ENCODE measurements at regions not wholly inside any gene's neighbourhood (a gene's known extent, or its start where the extent isn't known, plus 50 kb on each side); places are given as distances from the start of the nearest gene placed in this dataset.

DNA sequence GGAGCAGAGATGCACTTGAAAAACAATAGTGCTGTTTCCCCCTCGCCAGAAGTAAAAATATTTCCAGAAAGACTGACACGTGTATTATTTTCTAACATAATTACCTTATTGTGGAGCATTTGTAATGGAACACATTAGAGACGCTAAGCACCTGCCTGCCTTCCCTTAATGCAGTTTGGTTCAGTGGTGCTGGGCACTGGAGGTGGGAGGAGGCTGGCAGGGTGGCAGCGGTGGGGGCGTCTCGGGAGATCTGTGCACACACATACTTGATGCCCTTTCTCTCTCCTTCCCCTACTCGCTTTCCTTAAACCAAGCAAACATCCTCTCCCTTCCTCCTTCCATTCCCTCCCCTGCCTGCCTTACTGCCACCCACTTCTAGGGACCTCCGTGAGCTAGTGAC lies 156.6 kb upstream of the SDK2 start:
- Mint-ChIP-seq H3K36me3 (no peaks in the 10 kb centered on the region), H3K4me1 (peaks cover 3 to 12% (median 10%) of the 10 kb centered on the region in 3 donors), H3K27me3 (peaks cover 14 to 19% of the 10 kb centered on the region in 2 donors), H3K9me3 (peaks cover 7 to 13% (median 12%) of the 10 kb centered on the region in 3 donors), H3K4me3 (no peak overlapping the region), H3K27ac (no peak overlapping the region)
- ChIA-PET POLR2A (no interaction called here), CTCF (no interaction called here)
- peaks cover 0 to 21% of the 10 kb centered on the region in 2 experiments for H3K27me3 ChIP-seq (replicated peaks in 1 of 2; ENCODE audit: control insufficient read depth in 2 of 2, extremely low read depth in 1 of 2, insufficient read depth in 2 of 2, low read length in 1 of 2)
- no peaks in the 10 kb centered on the region for H3K4me1 ChIP-seq (ENCODE audit: control insufficient read depth in 1 of 2, extremely low read depth in 1 of 2, insufficient read depth in 2 of 2, low read length in 2 of 2)
- WGBS (ENCODE audit: insufficient coverage) = 100% methylated on average over 3 of the region's 8 CpGs
- no peak overlapping the region for H3K27ac ChIP-seq (ENCODE audit: low read length)
- H3K36me3 ChIP-seq (ENCODE audit: control insufficient read depth in 2 of 2, extremely low read depth in 1 of 2, insufficient read depth in 1 of 2, low read length in 1 of 2) = no peaks in the 10 kb centered on the region
- DNase-seq (no peak), ATAC-seq (replicated peaks in 1 of 4) (no peak)
- H3K9me3 ChIP-seq = no peaks in the 10 kb centered on the region
- no peak overlapping the region for H3K4me3 ChIP-seq (ENCODE audit: control insufficient read depth in 1 of 2, extremely low read depth in 1 of 2, low read length in 1 of 2)

DNA sequence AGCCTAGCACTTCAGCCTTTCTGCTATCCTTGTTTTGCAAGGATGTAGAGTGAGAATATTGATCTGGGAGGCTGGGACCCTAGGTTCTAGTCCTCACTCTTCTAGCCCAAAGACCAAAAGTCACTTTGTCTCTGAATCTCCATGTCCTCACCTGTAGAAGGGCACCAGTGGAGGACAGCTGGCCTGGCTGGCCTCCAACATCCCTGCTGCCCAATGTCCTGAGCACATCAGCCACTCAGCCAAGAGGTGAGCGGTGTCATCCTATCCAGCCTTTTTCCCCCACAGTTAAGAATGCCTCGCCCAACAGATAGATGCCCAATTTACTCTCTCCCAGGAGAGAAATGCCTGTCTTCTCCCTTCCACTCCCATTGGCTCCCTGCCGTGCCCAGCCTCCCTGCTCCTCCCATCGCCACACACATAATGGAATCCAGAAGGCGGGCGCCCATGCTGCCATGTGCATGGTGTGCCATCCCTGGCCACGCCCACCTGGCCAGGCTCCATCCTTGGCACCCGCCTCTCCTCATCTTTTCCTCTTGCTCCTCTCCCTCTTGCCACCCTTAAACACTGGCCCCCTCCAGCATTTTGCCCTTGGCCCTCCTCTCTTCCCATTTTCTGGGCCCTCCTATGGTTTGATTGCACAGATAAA lies 157.3 kb upstream of the SDK2 start:
- Mint-ChIP-seq H3K4me3 (no peak overlapping the region), H3K4me1 (peaks cover 3 to 12% (median 10%) of the 10 kb centered on the region in 3 donors), H3K36me3 (no peaks in the 10 kb centered on the region), H3K9me3 (peaks cover 8 to 14% (median 13%) of the 10 kb centered on the region in 3 donors), H3K27ac (no peak overlapping the region), H3K27me3 (peaks cover 15 to 19% of the 10 kb centered on the region in 2 donors)
- Histone ChIP-seq H3K36me3 (ENCODE audit: control insufficient read depth in 2 of 2, extremely low read depth in 1 of 2, insufficient read depth in 1 of 2, low read length in 1 of 2) (no peaks in the 10 kb centered on the region), H3K27ac (ENCODE audit: low read length) (no peak overlapping the region), H3K27me3 (replicated peaks in 1 of 2; ENCODE audit: control insufficient read depth in 2 of 2, extremely low read depth in 1 of 2, insufficient read depth in 2 of 2, low read length in 1 of 2) (peaks cover 0 to 21% of the 10 kb centered on the region in 2 experiments), H3K9me3 (no peaks in the 10 kb centered on the region), H3K4me1 (ENCODE audit: control insufficient read depth in 1 of 2, extremely low read depth in 1 of 2, insufficient read depth in 2 of 2, low read length in 2 of 2) (no peaks in the 10 kb centered on the region), H3K4me3 (ENCODE audit: control insufficient read depth in 1 of 2, extremely low read depth in 1 of 2, low read length in 1 of 2) (no peak overlapping the region)
- ATAC-seq (replicated peaks in 1 of 4) = no peak
- no peak for DNase-seq
- ChIA-PET CTCF (no interaction called here), POLR2A (no interaction called here)
- 97% methylated on average over 4 of the region's 8 CpGs for WGBS (ENCODE audit: insufficient coverage)

DNA sequence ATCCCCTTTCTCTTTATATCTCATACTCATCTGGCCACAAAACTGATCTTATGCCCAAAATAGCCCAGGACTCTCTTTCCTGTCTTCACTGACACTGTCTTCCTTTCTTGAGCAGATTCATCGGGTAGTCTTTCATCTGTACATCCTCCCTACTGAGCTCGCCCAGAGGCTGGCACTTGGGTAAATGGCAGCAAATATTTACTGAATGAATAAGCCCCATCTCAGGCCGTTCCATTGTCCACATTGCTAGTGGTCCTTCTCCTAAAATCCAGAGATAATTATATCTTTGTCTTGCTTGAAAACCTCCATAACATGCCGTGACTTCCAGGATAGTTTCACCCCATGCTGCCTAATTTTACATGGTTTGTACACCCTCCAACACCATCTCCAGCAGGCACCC lies 158.1 kb upstream of the SDK2 start:
- H3K27me3 Mint-ChIP-seq = peaks cover 15 to 19% of the 10 kb centered on the region in 2 donors
- no peak overlapping the region for H3K4me3 Mint-ChIP-seq
- peaks cover 3% of the 10 kb centered on the region for H3K36me3 Mint-ChIP-seq
- Histone ChIP-seq H3K9me3 (no peaks in the 10 kb centered on the region), H3K4me1 (ENCODE audit: control insufficient read depth in 1 of 2, extremely low read depth in 1 of 2, insufficient read depth in 2 of 2, low read length in 2 of 2) (no peaks in the 10 kb centered on the region), H3K36me3 (ENCODE audit: control insufficient read depth in 2 of 2, extremely low read depth in 1 of 2, insufficient read depth in 1 of 2, low read length in 1 of 2) (no peaks in the 10 kb centered on the region), H3K4me3 (ENCODE audit: control insufficient read depth in 1 of 2, extremely low read depth in 1 of 2, low read length in 1 of 2) (no peak overlapping the region), H3K27me3 (replicated peaks in 1 of 2; ENCODE audit: control insufficient read depth in 2 of 2, extremely low read depth in 1 of 2, insufficient read depth in 2 of 2, low read length in 1 of 2) (peaks cover 0 to 19% of the 10 kb centered on the region in 2 experiments), H3K27ac (ENCODE audit: low read length) (no peak overlapping the region)
- H3K27ac Mint-ChIP-seq = no peak overlapping the region
- POLR2A ChIA-PET = no interaction called here
- WGBS (ENCODE audit: insufficient coverage) = 79% methylated on average over 3 of the region's 4 CpGs
- peaks cover 3 to 12% (median 10%) of the 10 kb centered on the region in 3 donors for H3K4me1 Mint-ChIP-seq
- DNase-seq (no peak), ATAC-seq (replicated peaks in 1 of 4) (no peak)
- CTCF ChIA-PET = no interaction called here
- H3K9me3 Mint-ChIP-seq = peaks cover 8 to 21% (median 13%) of the 10 kb centered on the region in 3 donors

DNA sequence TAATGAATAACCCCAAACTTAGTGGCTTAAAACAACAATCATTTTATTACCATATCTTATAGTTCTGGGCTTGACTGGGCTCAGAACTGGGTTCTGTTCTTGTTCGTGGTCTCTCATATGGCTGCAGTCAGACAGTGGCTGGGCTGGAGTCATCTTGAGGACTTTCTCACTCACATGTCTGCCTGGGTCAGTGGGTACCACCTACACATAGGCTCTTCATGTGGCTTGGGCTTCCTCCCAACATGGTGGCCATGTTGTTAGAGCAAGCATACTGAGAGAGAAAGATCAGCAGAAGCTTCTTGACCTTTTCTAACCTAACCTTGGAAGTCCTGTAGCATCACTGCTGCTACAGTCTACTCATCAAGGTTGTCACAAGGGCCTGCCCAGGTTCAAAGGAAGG lies 158.6 kb upstream of the SDK2 start:
- H3K27me3 Mint-ChIP-seq = peaks cover 15 to 20% of the 10 kb centered on the region in 2 donors
- Histone ChIP-seq H3K27me3 (replicated peaks in 1 of 2; ENCODE audit: control insufficient read depth in 2 of 2, extremely low read depth in 1 of 2, insufficient read depth in 2 of 2, low read length in 1 of 2) (peaks cover 0 to 15% of the 10 kb centered on the region in 2 experiments), H3K27ac (ENCODE audit: low read length) (no peak overlapping the region), H3K36me3 (ENCODE audit: control insufficient read depth in 2 of 2, extremely low read depth in 1 of 2, insufficient read depth in 1 of 2, low read length in 1 of 2) (no peaks in the 10 kb centered on the region), H3K9me3 (no peaks in the 10 kb centered on the region), H3K4me1 (ENCODE audit: control insufficient read depth in 1 of 2, extremely low read depth in 1 of 2, insufficient read depth in 2 of 2, low read length in 2 of 2) (no peaks in the 10 kb centered on the region), H3K4me3 (ENCODE audit: control insufficient read depth in 1 of 2, extremely low read depth in 1 of 2, low read length in 1 of 2) (peak overlapping the region in 1 of 2 donors; percentile 10)
- peaks cover 8 to 21% (median 13%) of the 10 kb centered on the region in 3 donors for H3K9me3 Mint-ChIP-seq
- DNase-seq = no peak
- peaks cover 3 to 12% (median 10%) of the 10 kb centered on the region in 3 donors for H3K4me1 Mint-ChIP-seq
- peaks cover 3% of the 10 kb centered on the region for H3K36me3 Mint-ChIP-seq
- POLR2A ChIA-PET = no interaction called here
- H3K27ac Mint-ChIP-seq = no peak overlapping the region
- ATAC-seq (replicated peaks in 1 of 4) = no peak
- H3K4me3 Mint-ChIP-seq = no peak overlapping the region
- 100% methylated on average over 1 of the region's 1 CpG for WGBS (ENCODE audit: insufficient coverage)
- CTCF ChIA-PET = no interaction called here

DNA sequence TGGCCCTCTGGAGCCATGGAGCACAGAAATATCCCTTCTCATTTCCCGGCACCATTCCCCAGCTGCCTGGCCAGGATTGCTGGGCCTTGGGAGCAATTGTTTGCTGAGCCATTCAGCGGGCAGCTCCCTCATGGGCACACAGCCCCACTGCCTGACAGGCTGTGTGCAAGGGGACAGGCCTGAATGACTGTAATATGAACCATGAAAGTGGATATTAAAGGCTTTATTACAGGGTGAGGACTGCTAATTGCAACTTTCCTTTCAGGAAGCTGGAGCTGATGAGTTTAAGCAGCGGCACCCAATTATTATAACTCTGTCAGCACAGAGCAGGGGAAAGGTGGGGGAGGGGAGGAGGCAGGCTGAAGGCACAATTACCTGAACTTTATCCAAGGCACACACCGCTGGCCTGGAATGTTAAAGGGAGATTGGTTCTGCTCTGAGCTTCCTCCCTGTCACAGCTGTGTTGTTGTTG lies 159.8 kb upstream of the SDK2 start:
- ChIA-PET CTCF (no interaction called here), POLR2A (no interaction called here)
- Histone ChIP-seq H3K27ac (ENCODE audit: low read length) (no peak overlapping the region), H3K4me3 (ENCODE audit: control insufficient read depth in 1 of 2, extremely low read depth in 1 of 2, low read length in 1 of 2) (no peak overlapping the region), H3K27me3 (replicated peaks in 1 of 2; ENCODE audit: control insufficient read depth in 2 of 2, extremely low read depth in 1 of 2, insufficient read depth in 2 of 2, low read length in 1 of 2) (peaks cover 0 to 15% of the 10 kb centered on the region in 2 experiments), H3K36me3 (ENCODE audit: control insufficient read depth in 2 of 2, extremely low read depth in 1 of 2, insufficient read depth in 1 of 2, low read length in 1 of 2) (no peaks in the 10 kb centered on the region), H3K9me3 (no peaks in the 10 kb centered on the region), H3K4me1 (ENCODE audit: control insufficient read depth in 1 of 2, extremely low read depth in 1 of 2, insufficient read depth in 2 of 2, low read length in 2 of 2) (no peaks in the 10 kb centered on the region)
- H3K36me3 Mint-ChIP-seq = peaks cover 3% of the 10 kb centered on the region
- no peak for DNase-seq
- H3K9me3 Mint-ChIP-seq = peaks cover 8 to 21% (median 13%) of the 10 kb centered on the region in 3 donors
- H3K4me3 Mint-ChIP-seq = no peak overlapping the region
- ATAC-seq (replicated peaks in 1 of 4) = no peak
- no peak overlapping the region for H3K27ac Mint-ChIP-seq
- peaks cover 3 to 12% (median 10%) of the 10 kb centered on the region in 3 donors for H3K4me1 Mint-ChIP-seq
- H3K27me3 Mint-ChIP-seq = peaks cover 15 to 20% of the 10 kb centered on the region in 2 donors
- 67% methylated on average over 1 of the region's 4 CpGs for WGBS (ENCODE audit: insufficient coverage)

DNA sequence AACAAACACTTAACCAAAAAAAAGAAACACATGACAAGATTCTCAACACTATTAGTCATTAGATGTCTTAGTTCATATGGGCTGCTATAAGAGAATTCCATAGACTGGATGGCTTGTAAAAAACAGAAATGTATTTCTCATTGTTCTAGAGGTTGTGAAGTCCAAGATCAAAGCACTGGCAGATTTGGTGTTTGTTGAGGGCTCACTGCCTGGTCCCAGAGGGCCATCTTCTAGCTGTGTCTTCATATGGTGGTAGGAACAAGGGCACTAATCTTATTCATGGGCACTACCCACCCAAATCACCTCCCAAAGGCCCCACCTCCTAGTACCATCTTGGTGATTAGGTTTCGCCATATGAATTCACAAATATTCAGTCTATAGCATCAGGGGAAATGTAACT lies 162.5 kb upstream of the SDK2 start:
- H3K36me3 Mint-ChIP-seq = peaks cover 3% of the 10 kb centered on the region
- Histone ChIP-seq H3K36me3 (ENCODE audit: control insufficient read depth in 2 of 2, extremely low read depth in 1 of 2, insufficient read depth in 1 of 2, low read length in 1 of 2) (no peaks in the 10 kb centered on the region), H3K27ac (ENCODE audit: low read length) (no peak overlapping the region), H3K9me3 (no peaks in the 10 kb centered on the region), H3K4me3 (ENCODE audit: control insufficient read depth in 1 of 2, extremely low read depth in 1 of 2, low read length in 1 of 2) (no peak overlapping the region), H3K4me1 (ENCODE audit: control insufficient read depth in 1 of 2, extremely low read depth in 1 of 2, insufficient read depth in 2 of 2, low read length in 2 of 2) (no peaks in the 10 kb centered on the region), H3K27me3 (replicated peaks in 1 of 2; ENCODE audit: control insufficient read depth in 2 of 2, extremely low read depth in 1 of 2, insufficient read depth in 2 of 2, low read length in 1 of 2) (peaks cover 0 to 9% of the 10 kb centered on the region in 2 experiments)
- DNase-seq = no peak
- ATAC-seq (replicated peaks in 1 of 4) = no peak
- peaks cover 8 to 21% (median 13%) of the 10 kb centered on the region in 3 donors for H3K9me3 Mint-ChIP-seq
- H3K4me3 Mint-ChIP-seq = no peak overlapping the region
- POLR2A ChIA-PET = no interaction called here
- no peak overlapping the region for H3K27ac Mint-ChIP-seq
- H3K4me1 Mint-ChIP-seq = peaks cover 3 to 12% (median 10%) of the 10 kb centered on the region in 3 donors
- CTCF ChIA-PET = no interaction called here
- 100% methylated on average over 1 of the region's 1 CpG for WGBS (ENCODE audit: insufficient coverage)
- peaks cover 15% of the 10 kb centered on the region in 2 donors for H3K27me3 Mint-ChIP-seq
